ENCODE measurements at regions not wholly inside any gene's neighbourhood (a gene's known extent, or its start where the extent isn't known, plus 50 kb on each side); places are given as distances from the start of the nearest gene placed in this dataset.
"Not testable (repeated sequence)": the region's sequence is repeated elsewhere in the genome, so short reads cannot be mapped to it uniquely, and the experiment has no call there.

- no peak for DNase-seq (ENCODE audit: low read depth)
Measured at GRCh38 chr5:72599065-72599433, 91.8 kb upstream of the ZNF366 start.

- DNase-seq (ENCODE audit: low read depth), result peak; percentile 70
Measured at GRCh38 chr5:72598401-72599064, 91.3 kb upstream of the ZNF366 start.

- DNase-seq (ENCODE audit: low read depth), result peak; percentile 88
Measured at GRCh38 chr5:72597456-72597948, 90.3 kb upstream of the ZNF366 start.

- no peak for DNase-seq (ENCODE audit: low read depth)
Measured at GRCh38 chr5:72596956-72597355, 89.7 kb upstream of the ZNF366 start.

GRCh38 chr5:72588640-72589039 is 81.4 kb upstream of the ZNF366 start:
- no peak for DNase-seq (ENCODE audit: low read depth)

GRCh38 chr5:72587661-72588308 is 80.6 kb upstream of the ZNF366 start:
- DNase-seq (ENCODE audit: low read depth), result no peak

- DNase-seq (ENCODE audit: low read depth), result no peak
Measured at GRCh38 chr5:72586788-72587530, 79.7 kb upstream of the ZNF366 start.

GRCh38 chr5:72584466-72584865 is 77.3 kb upstream of the ZNF366 start:
- peak; percentile 36 for DNase-seq (ENCODE audit: low read depth)

- DNase-seq (ENCODE audit: low read depth), result not testable (repeated sequence)
Measured at GRCh38 chr5:72579290-72579689, 72.1 kb upstream of the ZNF366 start.

GRCh38 chr5:72572236-72572765 is 65.1 kb upstream of the ZNF366 start:
- DNase-seq (ENCODE audit: low read depth), result peak; percentile 43

- DNase-seq (ENCODE audit: low read depth), result peak; percentile 47
Measured at GRCh38 chr5:72569408-72569944, 62.3 kb upstream of the ZNF366 start.

- DNase-seq (ENCODE audit: low read depth), result no peak
Measured at GRCh38 chr5:72566746-72567145, 59.5 kb upstream of the ZNF366 start.

- no peak for DNase-seq (ENCODE audit: low read depth)
Measured at GRCh38 chr5:72565513-72566289, 58.5 kb upstream of the ZNF366 start.

- no peak for DNase-seq (ENCODE audit: low read depth)
Measured at GRCh38 chr5:72562717-72563116, 55.5 kb upstream of the ZNF366 start.

GRCh38 chr5:72561148-72561972 is 54.1 kb upstream of the ZNF366 start:
- no peak for DNase-seq (ENCODE audit: low read depth)

GRCh38 chr5:72559866-72560766 is 52.9 kb upstream of the ZNF366 start:
- DNase-seq (ENCODE audit: low read depth), result peak; percentile 80

- DNase-seq (ENCODE audit: low read depth), result peak; percentile 86
Measured at GRCh38 chr5:72558383-72558782, 51.2 kb upstream of the ZNF366 start.

- peak; percentile 19 for DNase-seq (ENCODE audit: low read depth)
Measured at GRCh38 chr5:72558046-72558336, 50.8 kb upstream of the ZNF366 start.
